ENCODE measurements at regions not wholly inside any gene's neighbourhood (a gene's known extent, or its start where the extent isn't known, plus 50 kb on each side); places are given as distances from the start of the nearest gene placed in this dataset.

GRCh38 chr1:71228742-71229365 is 148.0 kb upstream of the ZRANB2 start:
- TF ChIP-seq CTCF (IDR thresholded peaks at IDR 0.05) (no peak), EP300 (IDR thresholded peaks at IDR 0.05) (no peak)
